ENCODE measurements at regions not wholly inside any gene's neighbourhood (a gene's known extent, or its start where the extent isn't known, plus 50 kb on each side); places are given as distances from the start of the nearest gene placed in this dataset.
A peak's percentile ranks its signal among the peaks of the same experiment; 100 is the strongest.
"Not testable (repeated sequence)": the region's sequence is repeated elsewhere in the genome, so short reads cannot be mapped to it uniquely, and the experiment has no call there.

DNA sequence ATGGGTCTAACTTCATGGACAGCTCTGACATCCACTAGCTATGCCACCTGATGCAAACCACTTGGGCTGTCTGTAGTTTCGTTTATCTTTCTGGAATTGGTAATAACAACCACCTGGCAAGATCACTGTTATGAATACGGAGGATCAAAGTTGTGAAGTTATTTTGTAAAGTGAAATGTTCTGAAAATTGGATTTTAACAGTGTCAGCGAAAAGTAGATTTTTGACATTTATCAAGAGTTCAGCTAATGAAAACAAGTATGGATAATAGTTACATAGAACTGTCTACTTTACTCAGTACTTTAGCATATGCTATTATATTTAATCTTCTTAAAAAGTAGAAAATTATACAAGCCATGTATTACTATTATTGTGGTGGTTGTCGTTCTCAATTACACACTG lies 813.8 kb downstream of the RNF144A start:
- no peak for DNase-seq

GRCh38 chr2:7732497-7732896 lies 815.3 kb downstream of the RNF144A start:
- no peak for DNase-seq

GRCh38 chr2:7736646-7737305 lies 819.6 kb downstream of the RNF144A start:
- DNase-seq, result no peak

DNA sequence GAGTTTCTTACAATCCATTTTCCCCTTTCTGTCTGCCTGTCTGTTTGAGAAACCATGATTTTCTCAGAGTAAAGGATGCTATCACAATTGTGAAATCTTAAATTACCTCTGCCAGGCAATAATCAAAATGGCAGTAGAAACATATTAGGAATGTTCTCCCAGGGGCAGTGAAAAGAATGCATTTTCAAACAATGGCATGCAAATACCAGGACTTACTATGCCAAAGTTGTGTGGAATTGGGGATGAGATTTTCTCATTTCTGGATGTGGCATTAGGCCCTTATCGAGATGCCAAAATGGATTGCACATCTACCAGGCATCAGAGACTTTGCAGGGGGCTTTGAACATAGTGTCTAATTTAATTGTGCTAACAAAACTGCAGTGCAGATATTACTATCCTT lies 821.4 kb downstream of the RNF144A start:
- DNase-seq, result no peak

- DNase-seq, result no peak
Observed at GRCh38 chr2:7740114-7740513, 822.9 kb downstream of the RNF144A start.

DNA sequence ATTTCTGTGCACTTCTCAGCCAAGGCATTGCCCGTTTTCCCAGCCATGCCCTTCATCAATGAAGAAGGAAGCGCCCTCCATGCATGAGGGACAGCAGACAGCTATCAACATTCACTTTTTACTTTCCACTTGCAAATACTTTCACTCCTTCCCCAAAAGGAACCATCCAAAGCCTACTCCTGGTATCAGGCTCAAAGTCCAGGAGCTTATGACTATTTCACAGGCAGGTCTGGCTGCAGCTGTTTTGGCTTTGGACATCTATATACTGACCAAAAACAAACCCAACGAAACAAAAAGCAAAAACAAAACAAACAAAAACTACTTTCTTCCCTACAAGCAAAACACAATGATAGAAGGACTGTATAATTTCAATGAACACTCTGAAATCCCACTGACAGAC lies 825.1 kb downstream of the RNF144A start:
- no peak for DNase-seq

DNA sequence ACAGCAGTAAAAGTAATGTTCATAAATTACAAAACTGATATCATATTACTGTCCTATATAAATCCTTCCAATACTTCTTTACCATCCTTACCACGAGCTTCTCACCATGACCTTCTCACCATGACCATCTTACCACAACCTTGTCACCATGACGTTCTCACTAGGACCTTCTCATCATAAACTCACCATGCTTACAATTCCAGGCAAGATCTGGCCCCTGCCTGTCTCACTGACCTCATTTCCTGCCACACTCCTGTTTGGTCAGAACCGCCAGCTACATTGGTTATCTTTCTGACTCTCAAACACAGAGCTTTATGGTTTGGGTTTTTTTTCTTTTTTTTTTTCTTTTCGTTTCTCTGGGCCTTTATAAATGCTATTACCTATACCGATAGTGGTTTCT lies 827.6 kb downstream of the RNF144A start:
- DNase-seq, result peak; percentile 77

DNA sequence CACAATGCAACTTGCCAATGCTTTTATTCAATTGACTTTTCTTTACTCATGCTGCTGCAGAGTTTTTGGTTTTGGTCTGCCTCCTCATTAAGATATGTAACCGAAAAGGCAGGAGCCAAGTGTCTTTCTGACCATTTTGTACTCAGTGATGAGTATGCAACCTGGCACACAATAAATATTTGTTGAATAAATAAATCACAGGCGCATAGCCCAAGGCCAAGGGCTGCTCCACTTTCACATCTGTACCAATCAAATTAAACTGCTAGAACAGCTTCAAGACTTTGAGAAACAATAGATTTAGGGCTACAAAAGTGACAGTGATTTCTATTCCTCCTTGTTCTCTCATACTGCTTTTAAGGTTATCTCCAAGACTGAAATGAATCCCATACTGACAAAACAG lies 828.2 kb downstream of the RNF144A start:
- DNase-seq, result no peak

- peak; percentile 34 for DNase-seq
Observed at GRCh38 chr2:7748717-7749415, 831.7 kb downstream of the RNF144A start.

- no peak for DNase-seq
Observed at GRCh38 chr2:7749895-7750559, 832.8 kb downstream of the RNF144A start.

GRCh38 chr2:7752291-7752690 lies 835.1 kb downstream of the RNF144A start:
- no peak for DNase-seq

DNA sequence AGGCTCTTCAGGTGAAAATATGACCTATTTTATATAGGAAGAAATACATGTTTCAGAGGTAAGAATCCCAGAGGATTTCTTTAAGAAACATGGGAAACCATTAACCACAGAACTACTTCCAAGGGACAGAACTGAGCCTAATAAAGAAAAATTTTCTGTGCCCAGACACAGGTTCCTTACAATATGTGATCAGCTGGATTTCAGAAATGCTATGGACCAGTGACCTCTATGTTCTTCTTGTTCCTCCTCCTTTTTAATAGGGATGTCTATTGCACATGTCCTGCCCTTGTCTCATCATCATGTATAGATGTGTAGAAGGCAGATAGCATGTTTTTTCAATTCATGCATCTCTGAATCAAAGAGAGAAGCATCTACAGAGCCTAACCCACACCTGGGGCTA lies 836.6 kb downstream of the RNF144A start:
- no peak for DNase-seq

DNA sequence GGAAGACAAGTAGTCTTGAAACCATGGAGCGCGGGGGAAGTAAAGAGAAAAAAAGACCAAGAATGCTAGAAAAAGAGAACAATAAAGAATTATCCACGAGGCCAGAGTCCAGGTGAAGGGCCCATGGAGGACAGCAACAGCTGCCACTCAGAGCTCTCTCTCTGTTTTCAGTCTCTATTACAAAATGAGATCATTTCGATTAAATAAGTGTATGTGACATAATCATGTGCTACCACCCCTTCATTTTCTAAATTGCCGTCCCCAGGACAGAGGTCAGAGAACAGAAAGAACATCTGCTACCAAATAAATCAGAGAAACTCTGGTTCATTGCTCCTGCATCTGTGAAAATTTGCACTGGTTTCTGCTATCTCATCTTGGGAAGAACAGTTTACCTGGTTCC lies 838.7 kb downstream of the RNF144A start:
- DNase-seq, result no peak

- peak; percentile 80 for DNase-seq
Observed at GRCh38 chr2:7758073-7758759, 841.0 kb downstream of the RNF144A start.

GRCh38 chr2:7759898-7760297 lies 842.7 kb downstream of the RNF144A start:
- no peak for DNase-seq

DNA sequence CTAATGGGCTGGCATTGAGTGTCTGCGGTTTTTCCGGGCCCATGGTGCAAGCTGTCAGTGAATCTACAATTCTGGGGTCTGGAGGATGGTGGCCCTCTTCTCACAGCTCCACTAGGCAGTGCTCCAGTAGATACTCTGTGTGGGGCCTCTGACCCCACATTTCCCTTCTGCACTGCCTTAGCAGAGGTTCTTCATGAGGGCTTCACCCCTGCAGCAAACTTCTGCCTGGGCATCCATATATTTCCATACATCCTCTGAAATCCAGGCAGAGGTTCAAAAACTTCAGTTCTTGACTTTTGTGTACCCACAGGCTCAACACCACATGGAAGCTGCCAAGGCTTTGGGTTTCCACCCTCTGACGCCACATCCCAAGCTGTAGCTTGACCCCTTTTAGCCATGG lies 846.2 kb downstream of the RNF144A start:
- DNase-seq, result not testable (repeated sequence)

DNA sequence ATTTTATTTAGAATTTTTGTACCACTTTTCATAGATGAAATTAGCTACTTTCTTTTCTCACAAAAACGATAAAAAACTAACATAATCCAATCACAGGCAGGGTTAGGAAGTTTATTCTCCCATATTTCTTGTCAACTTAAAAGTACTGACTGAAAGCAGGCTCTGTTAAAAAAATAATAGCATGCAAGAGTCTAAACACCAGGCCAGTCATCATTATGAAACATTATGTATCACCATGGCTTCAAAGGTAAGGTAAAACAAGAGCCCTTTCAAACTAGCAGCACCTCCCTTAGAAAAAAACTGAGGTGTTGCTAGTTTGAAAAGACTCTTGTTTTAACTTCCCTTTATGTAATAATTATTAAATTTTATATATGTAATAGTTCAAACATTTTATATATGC lies 848.0 kb downstream of the RNF144A start:
- DNase-seq, result no peak

DNA sequence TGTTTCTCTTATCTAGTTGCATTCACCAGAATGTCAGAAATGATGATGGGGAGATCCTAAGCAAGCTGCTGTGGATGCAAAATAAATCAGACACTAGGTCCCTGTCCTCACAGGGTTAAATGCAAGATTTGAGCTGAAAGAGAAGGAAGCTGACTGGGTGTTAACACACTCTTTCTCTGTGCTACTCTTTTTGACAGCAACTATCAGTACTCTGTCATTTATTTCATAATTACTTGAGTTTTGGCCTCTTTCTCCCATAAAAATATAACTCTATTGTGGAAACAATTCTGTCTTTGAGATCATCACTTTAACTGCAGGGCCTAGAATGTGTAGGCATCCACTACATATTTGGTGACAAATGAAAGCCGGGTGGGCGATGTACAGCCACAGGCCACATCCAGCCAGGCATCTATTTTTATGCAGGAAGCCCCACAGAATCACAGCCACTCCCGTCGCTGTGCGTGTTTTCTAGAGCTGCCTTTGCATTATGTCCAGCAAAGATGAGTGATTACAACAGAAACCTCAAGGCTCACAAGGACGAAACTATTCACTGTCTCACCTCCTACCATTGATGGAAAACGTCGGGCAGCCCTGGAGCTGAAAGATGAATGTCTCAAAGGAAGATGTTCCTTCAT lies 849.0 kb downstream of the RNF144A start:
- DNase-seq, result no peak

GRCh38 chr2:7766978-7767565 lies 849.9 kb downstream of the RNF144A start:
- DNase-seq, result no peak

- no peak for DNase-seq
Observed at GRCh38 chr2:7767902-7768301, 850.7 kb downstream of the RNF144A start.

DNA sequence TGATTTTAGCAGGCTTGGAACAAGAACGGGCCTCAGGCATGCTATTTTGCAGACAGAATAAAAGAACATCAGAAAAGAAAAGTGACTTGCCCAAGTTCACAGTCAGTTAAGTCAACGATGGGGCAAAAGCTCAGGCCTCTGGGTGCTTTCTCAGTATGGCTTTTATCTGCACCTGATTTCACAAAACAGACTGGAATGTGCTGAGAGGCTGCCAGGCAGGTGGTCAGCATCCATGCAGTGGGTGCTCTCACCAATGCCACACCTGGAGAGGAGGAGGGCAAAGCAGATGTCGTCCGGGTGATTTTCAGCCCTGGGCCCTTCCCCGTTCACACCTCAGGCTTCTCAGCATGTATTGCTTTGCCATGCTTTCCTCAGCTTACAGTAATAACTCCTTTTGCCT lies 854.6 kb downstream of the RNF144A start:
- no peak for DNase-seq

Data from activated CD4-positive, alpha-beta T cell treated with anti-CD3 and anti-CD28 coated beads, Interleukin-2, amount 50 U/mL, for 16 hours (primary cell).